CD14-positive monocyte (primary cell): ENCODE measurements at regions not wholly inside any gene's neighbourhood (a gene's known extent, or its start where the extent isn't known, plus 50 kb on each side); places are given as distances from the start of the nearest gene placed in this dataset.

Experiments
- DNase-seq, 3 donors: peaks; one replicate each; pipeline ENCODE4 v3.0.0-alpha.2; 2011 to 2022
- H2AFZ ChIP-seq: 2 replicates; pipeline ENCODE4 v1.6.0; 2012; ENCODE audit warnings: mild to moderate bottlenecking, low read depth, low read length, inconsistent platforms; ENCODE audit not compliant: insufficient read depth, poor library complexity, severe bottlenecking
- H3K27ac ChIP-seq, 2 donors: 1 replicate in 1 of 2; 2 replicates in 1 of 2; pipeline ENCODE4 v1.5.1; 2012 to 2013; ENCODE audit warnings: low read length in 2 of 2, control low read depth in 1 of 2, inconsistent platforms in 1 of 2, low read depth in 1 of 2, mild to moderate bottlenecking in 1 of 2
- H3K27me3 ChIP-seq, 2 donors: one replicate each; pipeline versions ENCODE4 v1.6.0 to v1.6.1; 2011 to 2013; ENCODE audit warnings: low read length in 2 of 2; ENCODE audit not compliant: control insufficient read depth in 2 of 2, insufficient read depth in 2 of 2
- H3K36me3 ChIP-seq, 2 donors: replicated peaks in 1 of 2; 1 replicate in 1 of 2; 2 replicates in 1 of 2; pipeline versions ENCODE4 v1.5.1 to v1.6.1; 2012 to 2013; ENCODE audit warnings: low read length in 2 of 2, control low read depth in 1 of 2, inconsistent platforms in 1 of 2, mild to moderate bottlenecking in 1 of 2; ENCODE audit not compliant: insufficient read depth in 2 of 2, control insufficient read depth in 1 of 2
- H3K4me1 ChIP-seq, 2 donors: 1 replicate in 1 of 2; 2 replicates in 1 of 2; pipeline versions ENCODE4 v1.5.1 to v1.6.1; 2012 to 2013; ENCODE audit warnings: low read length in 2 of 2, control low read depth in 1 of 2, inconsistent platforms in 1 of 2, mild to moderate bottlenecking in 1 of 2, moderate library complexity in 1 of 2; ENCODE audit not compliant: insufficient read depth in 2 of 2, control insufficient read depth in 1 of 2
- H3K4me2 ChIP-seq: replicated peaks from 2 replicates; pipeline ENCODE3; 2012; ENCODE audit warnings: low read length, moderate library complexity, mild to moderate bottlenecking; ENCODE audit not compliant: poor library complexity, severe bottlenecking; ENCODE audit errors: extremely low read depth
- H3K4me3 ChIP-seq, 3 experiments: fragments of 200-600 bp in 1 of 3; sonication (generic) in 1 of 3; replicated peaks in 1 of 3; 1 replicate in 2 of 3; 2 replicates in 1 of 3; pipeline ENCODE4 v1.5.1; 2011 to 2013; ENCODE audit warnings: low read length in 3 of 3, mild to moderate bottlenecking in 3 of 3, control low read depth in 2 of 3, low read depth in 2 of 3, inconsistent platforms in 1 of 3, moderate library complexity in 1 of 3
- H3K79me2 ChIP-seq: 2 replicates; pipeline ENCODE4 v1.6.0; 2012; ENCODE audit warnings: mild to moderate bottlenecking, control low read depth, inconsistent platforms, low read length, moderate library complexity; ENCODE audit not compliant: insufficient read depth
- H3K9ac ChIP-seq: 2 replicates; pipeline ENCODE4 v1.6.0; 2017; ENCODE audit warnings: low read length, mild to moderate bottlenecking; ENCODE audit not compliant: insufficient read depth, poor library complexity, severe bottlenecking
- H3K9me3 ChIP-seq, 2 donors: replicated peaks in 1 of 2; 1 replicate in 1 of 2; 2 replicates in 1 of 2; pipeline versions ENCODE4 v1.5.1 to v1.6.1; 2012 to 2013; ENCODE audit warnings: low read length in 2 of 2, control low read depth in 1 of 2; ENCODE audit not compliant: control insufficient read depth in 1 of 2, insufficient read depth in 1 of 2
- H4K20me1 ChIP-seq: 2 replicates; pipeline ENCODE4 v1.6.0; 2012; ENCODE audit warnings: mild to moderate bottlenecking, low read length, control low read depth, moderate library complexity; ENCODE audit not compliant: insufficient read depth
- H3K27ac Mint-ChIP-seq, 7 donors: one replicate each; pipeline ENCODE4 v1.8.0; 2020; ENCODE audit warnings: mild to moderate bottlenecking in 7 of 7, mixed read lengths in 7 of 7, moderate library complexity in 6 of 7, inconsistent platforms in 2 of 7
- H3K27me3 Mint-ChIP-seq, 3 donors: one replicate each; pipeline ENCODE4 v1.8.0; 2021 to 2022; ENCODE audit warnings: low read depth in 3 of 3, mild to moderate bottlenecking in 3 of 3, mixed read lengths in 3 of 3, moderate library complexity in 3 of 3, inconsistent platforms in 1 of 3
- H3K36me3 Mint-ChIP-seq, 2 donors: one replicate each; pipeline ENCODE4 v1.8.0; 2020; ENCODE audit warnings: mixed read lengths in 2 of 2, inconsistent platforms in 1 of 2, mild to moderate bottlenecking in 1 of 2
- H3K4me1 Mint-ChIP-seq: one replicate; pipeline ENCODE4 v1.8.0; 2020; ENCODE audit warnings: mild to moderate bottlenecking, mixed read lengths
- H3K4me3 Mint-ChIP-seq, 2 donors: one replicate each; pipeline ENCODE4 v1.8.0; 2020; ENCODE audit warnings: mild to moderate bottlenecking in 2 of 2, mixed read lengths in 2 of 2, moderate library complexity in 1 of 2
- H3K9me3 Mint-ChIP-seq, 7 donors: one replicate each; pipeline ENCODE4 v1.8.0; 2020 to 2022; ENCODE audit warnings: mixed read lengths in 7 of 7, mild to moderate bottlenecking in 6 of 7, moderate library complexity in 6 of 7, inconsistent platforms in 2 of 7
- CTCF ChIP-seq: fragments of 200-600 bp; IDR thresholded peaks from one replicate; pipeline ENCODE4 v1.8.0; 2022; ENCODE audit warnings: antibody characterized with exemption, mild to moderate bottlenecking
- WGBS: methylation state at CpG from one replicate; pipeline ENCODE4 v1.1.5; 2013; ENCODE audit warnings: missing lambda C conversion rate; ENCODE audit not compliant: insufficient coverage; 5-methylcytosine and 5-hydroxymethylcytosine counted together
- intact Hi-C, 2 donors: fragments of 100-400 bp; cut with micrococcal nuclease; formaldehyde crosslinking; loops; one replicate each; pipeline versions ENCODE4 v1.15.0 to v1.15.1; 2023

GRCh38 chr14:62162998-62163589, 400.9 kb downstream of the SNAPC1 start:
- no peaks in the 10 kb centered on the region for H3K9me3 Mint-ChIP-seq
- WGBS = no CpG with 5 or more reads among the region's 8 CpGs
- H3K27ac Mint-ChIP-seq = peak overlapping the region in 1 of 7 donors; percentile 6
- Histone ChIP-seq H3K4me3 (no peak overlapping the region), H3K36me3 (no peaks in the 10 kb centered on the region), H3K4me2 (no peak overlapping the region), H3K79me2 (no peaks in the 10 kb centered on the region), H3K4me1 (no peaks in the 10 kb centered on the region), H3K9ac (no peak overlapping the region), H3K27me3 (no peaks in the 10 kb centered on the region), H3K27ac (no peak overlapping the region), H3K9me3 (no peaks in the 10 kb centered on the region), H4K20me1 (no peaks in the 10 kb centered on the region), H2AFZ (peak overlapping the region; percentile 17)
- peak; percentile 34 for TF ChIP-seq CTCF
- no peak overlapping the region for H3K4me3 Mint-ChIP-seq
- no peaks in the 10 kb centered on the region for H3K4me1 Mint-ChIP-seq
- H3K27me3 Mint-ChIP-seq = peaks cover 0 to 2% (median 1%) of the 10 kb centered on the region in 3 donors
- no peak for DNase-seq
- no peaks in the 10 kb centered on the region for H3K36me3 Mint-ChIP-seq
- intact Hi-C loops = no loop called here

GRCh38 chr14:62168564-62169155, 406.4 kb downstream of the SNAPC1 start:
- H3K4me3 Mint-ChIP-seq = no peak overlapping the region
- H3K27me3 Mint-ChIP-seq = peaks cover 0 to 1% (median 0%) of the 10 kb centered on the region in 3 donors
- H3K36me3 ChIP-seq = no peaks in the 10 kb centered on the region
- DNase-seq = no peak
- H3K27me3 ChIP-seq = no peaks in the 10 kb centered on the region
- H3K36me3 Mint-ChIP-seq = no peaks in the 10 kb centered on the region
- H3K9ac ChIP-seq = no peak overlapping the region
- peaks cover 0 to 2% (median 0%) of the 10 kb centered on the region in 7 donors for H3K9me3 Mint-ChIP-seq
- no peaks in the 10 kb centered on the region for H4K20me1 ChIP-seq
- H3K27ac Mint-ChIP-seq = no peak overlapping the region
- H3K4me3 ChIP-seq = no peak overlapping the region
- no peak overlapping the region for H3K4me2 ChIP-seq
- H3K9me3 ChIP-seq = no peaks in the 10 kb centered on the region
- no peak for TF ChIP-seq CTCF
- no peak overlapping the region for H2AFZ ChIP-seq
- no peaks in the 10 kb centered on the region for H3K79me2 ChIP-seq
- no peaks in the 10 kb centered on the region for H3K4me1 ChIP-seq
- intact Hi-C loops = no loop called here
- no peaks in the 10 kb centered on the region for H3K4me1 Mint-ChIP-seq
- no peak overlapping the region for H3K27ac ChIP-seq
- 100% methylated on average over 1 of the region's 3 CpGs for WGBS
